ENCODE measurements at regions not wholly inside any gene's neighbourhood (a gene's known extent, or its start where the extent isn't known, plus 50 kb on each side); places are given as distances from the start of the nearest gene placed in this dataset.
"Not testable (repeated sequence)": the region's sequence is repeated elsewhere in the genome, so short reads cannot be mapped to it uniquely, and the experiment has no call there.

GRCh38 chr14:65989981-65990380 is 496.2 kb upstream of the CCDC196 start:
- Histone ChIP-seq H3K4me1 (no peaks in the 10 kb centered on the region), H3K36me3 (no peaks in the 10 kb centered on the region), H3K4me3 (no peak overlapping the region), H3K27ac (no peak overlapping the region), H3K9me3 (peaks cover 0 to 4% (median 0%) of the 10 kb centered on the region in 8 donors), H3K27me3 (replicated peaks in 1 of 7) (no peaks in the 10 kb centered on the region)
- intact Hi-C loops (cut with DNase I; ENCODE audit: low total_unique reads) = no loop called here
- no peak for DNase-seq
- TF ChIP-seq POLR2AphosphoS5 (IDR thresholded peaks at IDR 0.05) (no peak), POLR2A (IDR thresholded peaks at IDR 0.05) (no peak), CTCF (IDR thresholded peaks at IDR 0.05 in 8 of 11, conservative IDR thresholded peaks at IDR 0.05 in 3 of 11) (no peak)

- H3K27me3 ChIP-seq (replicated peaks in 1 of 7) = no peaks in the 10 kb centered on the region
- no peaks in the 10 kb centered on the region for H3K36me3 ChIP-seq
- peak overlapping the region in 7 of 8 donors; percentile 11 to 64 (median 35) for H3K27ac ChIP-seq
- H3K4me3 ChIP-seq = no peak overlapping the region
- H3K4me1 ChIP-seq = no peaks in the 10 kb centered on the region
- TF ChIP-seq CTCF (IDR thresholded peaks at IDR 0.05 in 8 of 11, conservative IDR thresholded peaks at IDR 0.05 in 3 of 11) (no peak), POLR2A (IDR thresholded peaks at IDR 0.05) (no peak), POLR2AphosphoS5 (IDR thresholded peaks at IDR 0.05) (no peak)
- DNase-seq = no peak
- 59 to 89% (median 67%) methylated on average over 2 of the region's 2 CpGs for WGBS, 5 donors
- intact Hi-C loops (cut with DNase I; ENCODE audit: low total_unique reads) = no loop called here
- H3K9me3 ChIP-seq = peaks cover 0 to 4% (median 0%) of the 10 kb centered on the region in 8 donors
These were observed 495.1 kb upstream of the CCDC196 start for GRCh38 chr14:65991104-65991503.

GRCh38 chr14:65991935-65992334 is 494.2 kb upstream of the CCDC196 start:
- H3K36me3 ChIP-seq; DNase-seq; H3K9me3 ChIP-seq; intact Hi-C loops (cut with DNase I; ENCODE audit: low total_unique reads); H3K27me3 ChIP-seq (replicated peaks in 1 of 7); H3K4me1 ChIP-seq; H3K4me3 ChIP-seq: not testable (repeated sequence)
- 59 to 83% (median 69%) methylated on average over 1 of the region's 1 CpG for WGBS, 5 donors
- H3K27ac ChIP-seq = peak overlapping the region in 6 of 8 donors; percentile 11 to 64 (median 40)

- H3K27ac ChIP-seq = no peak overlapping the region
- no peaks in the 10 kb centered on the region for H3K27me3 ChIP-seq (replicated peaks in 1 of 7)
- WGBS, 5 donors = 51 to 78% (median 60%) methylated on average over 3 of the region's 3 CpGs
- intact Hi-C loops (cut with DNase I; ENCODE audit: low total_unique reads) = no loop called here
- no peak overlapping the region for H3K4me3 ChIP-seq
- H3K9me3 ChIP-seq = peaks cover 0 to 4% (median 0%) of the 10 kb centered on the region in 8 donors
- TF ChIP-seq CTCF (IDR thresholded peaks at IDR 0.05 in 8 of 11, conservative IDR thresholded peaks at IDR 0.05 in 3 of 11) (no peak), POLR2AphosphoS5 (IDR thresholded peaks at IDR 0.05) (no peak), POLR2A (IDR thresholded peaks at IDR 0.05) (no peak)
- DNase-seq = no peak
- no peaks in the 10 kb centered on the region for H3K36me3 ChIP-seq
- no peaks in the 10 kb centered on the region for H3K4me1 ChIP-seq
These were observed 493.1 kb upstream of the CCDC196 start for GRCh38 chr14:65993103-65993502.

- intact Hi-C loops (cut with DNase I; ENCODE audit: low total_unique reads) = no loop called here
- DNase-seq = no peak
- Histone ChIP-seq H3K9me3 (peaks cover 0 to 10% (median 5%) of the 10 kb centered on the region in 8 donors), H3K27me3 (replicated peaks in 1 of 7) (no peaks in the 10 kb centered on the region), H3K4me3 (no peak overlapping the region), H3K36me3 (no peaks in the 10 kb centered on the region), H3K4me1 (no peaks in the 10 kb centered on the region), H3K27ac (no peak overlapping the region)
- 77 to 96% (median 90%) methylated on average over 5 of the region's 5 CpGs for WGBS, 5 donors
- no peak for TF ChIP-seq POLR2A (IDR thresholded peaks at IDR 0.05)
- TF ChIP-seq POLR2AphosphoS5 (IDR thresholded peaks at IDR 0.05) = no peak
- no peak for TF ChIP-seq CTCF (IDR thresholded peaks at IDR 0.05 in 8 of 11, conservative IDR thresholded peaks at IDR 0.05 in 3 of 11)
These were observed 492.2 kb upstream of the CCDC196 start for GRCh38 chr14:65993996-65994395.
